ENCODE measurements at regions not wholly inside any gene's neighbourhood (a gene's known extent, or its start where the extent isn't known, plus 50 kb on each side); places are given as distances from the start of the nearest gene placed in this dataset.
A peak's percentile ranks its signal among the peaks of the same experiment; 100 is the strongest.

- DNase-seq = no peak
Observed at GRCh38 chr1:90488451-90488850, 228.7 kb downstream of the BARHL2 start.

GRCh38 chr1:90486996-90487395, 230.1 kb downstream of the BARHL2 start:
- DNase-seq = no peak

GRCh38 chr1:90486134-90486824, 230.8 kb downstream of the BARHL2 start:
- DNase-seq = no peak

GRCh38 chr1:90480271-90480835, 236.7 kb downstream of the BARHL2 start:
- no peak for DNase-seq

GRCh38 chr1:90476994-90477393, 240.1 kb downstream of the BARHL2 start:
- DNase-seq = no peak

GRCh38 chr1:90476411-90476810, 240.7 kb downstream of the BARHL2 start:
- DNase-seq = no peak

- DNase-seq = peak; percentile 8
Observed at GRCh38 chr1:90475631-90476030, 241.5 kb downstream of the BARHL2 start.

GRCh38 chr1:90474731-90475130, 242.4 kb downstream of the BARHL2 start:
- no peak for DNase-seq

- DNase-seq = no peak
Observed at GRCh38 chr1:90474158-90474557, 242.9 kb downstream of the BARHL2 start.

- DNase-seq = no peak
Observed at GRCh38 chr1:90472775-90473174, 244.3 kb downstream of the BARHL2 start.

GRCh38 chr1:90459570-90459969, 257.5 kb downstream of the BARHL2 start:
- no peak for DNase-seq

GRCh38 chr1:90457985-90458384, 259.1 kb downstream of the BARHL2 start:
- DNase-seq = no peak

GRCh38 chr1:90452491-90452890, 264.6 kb downstream of the BARHL2 start:
- no peak for DNase-seq

- DNase-seq = no peak
Observed at GRCh38 chr1:90443354-90443753, 273.7 kb downstream of the BARHL2 start.

- DNase-seq = no peak
Observed at GRCh38 chr1:90435351-90435750, 281.8 kb downstream of the BARHL2 start.

- DNase-seq = peak; percentile 11
Observed at GRCh38 chr1:90434460-90434859, 282.6 kb downstream of the BARHL2 start.

GRCh38 chr1:90417126-90417525, 300.0 kb downstream of the BARHL2 start:
- DNase-seq = no peak

- no peak for DNase-seq
Observed at GRCh38 chr1:90414201-90414600, 302.9 kb downstream of the BARHL2 start.

GRCh38 chr1:90413519-90413918, 303.6 kb downstream of the BARHL2 start:
- no peak for DNase-seq

GRCh38 chr1:90412563-90412962, 304.5 kb downstream of the BARHL2 start:
- DNase-seq = no peak

GRCh38 chr1:90411185-90411584, 305.9 kb downstream of the BARHL2 start:
- no peak for DNase-seq

- DNase-seq = no peak
Observed at GRCh38 chr1:90407737-90408136, 309.4 kb downstream of the BARHL2 start.

- no peak for DNase-seq
Observed at GRCh38 chr1:90405726-90406125, 311.4 kb downstream of the BARHL2 start.

- peak; percentile 71 for DNase-seq
Observed at GRCh38 chr1:90402893-90403849, 313.9 kb downstream of the BARHL2 start.

Measured in eye (tissue), 1 donor.